Activated CD8-positive, alpha-beta memory T cell treated with anti-CD3 and anti-CD28 coated beads, Interleukin-2, amount 50 U/mL, for 48 hours (primary cell): ENCODE measurements at regions not wholly inside any gene's neighbourhood (a gene's known extent, or its start where the extent isn't known, plus 50 kb on each side); places are given as distances from the start of the nearest gene placed in this dataset.

Source experiments
- DNase-seq: peaks from one replicate; pipeline ENCODE4 v3.0.0-alpha.2; 2020

- DNase-seq = no peak
These were observed 408.5 kb upstream of the PCDH20 start for GRCh38 chr13:61824168-61824567.

- DNase-seq = no peak
These were observed 396.6 kb upstream of the PCDH20 start for GRCh38 chr13:61812286-61812685.

GRCh38 chr13:61810065-61810464 lies 394.4 kb upstream of the PCDH20 start:
- no peak for DNase-seq

GRCh38 chr13:61797397-61797796 lies 381.7 kb upstream of the PCDH20 start:
- no peak for DNase-seq

- DNase-seq = no peak
These were observed 379.9 kb upstream of the PCDH20 start for GRCh38 chr13:61795580-61795979.

GRCh38 chr13:61779456-61779855 lies 363.8 kb upstream of the PCDH20 start:
- DNase-seq = no peak

- no peak for DNase-seq
These were observed 362.9 kb upstream of the PCDH20 start for GRCh38 chr13:61778531-61778930.

GRCh38 chr13:61777899-61778298 lies 362.2 kb upstream of the PCDH20 start:
- DNase-seq = no peak

GRCh38 chr13:61777271-61777670 lies 361.6 kb upstream of the PCDH20 start:
- no peak for DNase-seq

- DNase-seq = no peak
These were observed 359.3 kb upstream of the PCDH20 start for GRCh38 chr13:61774903-61775302.

GRCh38 chr13:61770681-61771080 lies 355.0 kb upstream of the PCDH20 start:
- no peak for DNase-seq

- no peak for DNase-seq
These were observed 352.5 kb upstream of the PCDH20 start for GRCh38 chr13:61768175-61768574.

- no peak for DNase-seq
These were observed 351.0 kb upstream of the PCDH20 start for GRCh38 chr13:61766667-61767058.

- DNase-seq = no peak
These were observed 350.5 kb upstream of the PCDH20 start for GRCh38 chr13:61765940-61766666.

- DNase-seq = no peak
These were observed 349.6 kb upstream of the PCDH20 start for GRCh38 chr13:61765181-61765742.

- no peak for DNase-seq
These were observed 346.0 kb upstream of the PCDH20 start for GRCh38 chr13:61761690-61762089.

- no peak for DNase-seq
These were observed 344.5 kb upstream of the PCDH20 start for GRCh38 chr13:61760102-61760501.

GRCh38 chr13:61756031-61756430 lies 340.4 kb upstream of the PCDH20 start:
- no peak for DNase-seq

- DNase-seq = no peak
These were observed 335.4 kb upstream of the PCDH20 start for GRCh38 chr13:61751039-61751438.

GRCh38 chr13:61738236-61738750 lies 322.6 kb upstream of the PCDH20 start:
- no peak for DNase-seq

GRCh38 chr13:61734683-61735082 lies 319.0 kb upstream of the PCDH20 start:
- DNase-seq = no peak

- no peak for DNase-seq
These were observed 312.8 kb upstream of the PCDH20 start for GRCh38 chr13:61728471-61728870.

GRCh38 chr13:61727767-61728166 lies 312.1 kb upstream of the PCDH20 start:
- DNase-seq = no peak

- no peak for DNase-seq
These were observed 310.2 kb upstream of the PCDH20 start for GRCh38 chr13:61725806-61726205.

GRCh38 chr13:61722119-61722518 lies 306.5 kb upstream of the PCDH20 start:
- no peak for DNase-seq
